Common myeloid progenitor, CD34-positive (primary cell): ENCODE measurements at regions not wholly inside any gene's neighbourhood (a gene's known extent, or its start where the extent isn't known, plus 50 kb on each side); places are given as distances from the start of the nearest gene placed in this dataset.
A peak's percentile ranks its signal among the peaks of the same experiment; 100 is the strongest.

Experiments used
- CTCF ChIA-PET: fragments of 350-600 bp; sonication (Branson Sonifier 250); formaldehyde crosslinking; loops from one replicate; lab custom pipeline; 2021; ENCODE audit warnings: antibody characterized with exemption; lab: Charles Lee
- POLR2A ChIA-PET: fragments of 350-600 bp; sonication (Branson Sonifier 250); formaldehyde crosslinking; loops from one replicate; lab custom pipeline; 2021; ENCODE audit warnings: antibody characterized with exemption; lab: Charles Lee
- DNase-seq, 3 donors: peaks; one replicate each; pipeline versions ENCODE4 v3.0.0 to v3.0.0-alpha.2; 2013
- H3K27ac ChIP-seq, 2 experiments: 1 replicate in 1 of 2; 2 replicates in 1 of 2; pipeline ENCODE4 v1.7.0; 2013; ENCODE audit warnings: inconsistent platforms in 2 of 2, low read length in 2 of 2, mild to moderate bottlenecking in 2 of 2, low read depth in 1 of 2, moderate library complexity in 1 of 2; ENCODE audit not compliant: severe bottlenecking in 2 of 2, insufficient read depth in 1 of 2, poor library complexity in 1 of 2
- H3K27me3 ChIP-seq, 5 experiments: replicated peaks in 2 of 5; 1 replicate in 3 of 5; 2 replicates in 2 of 5; pipeline versions ENCODE4 v1.6.1 to v1.7.0; 2013; ENCODE audit warnings: low read length in 4 of 5, mild to moderate bottlenecking in 2 of 5, moderate library complexity in 2 of 5, inconsistent platforms in 1 of 5; ENCODE audit not compliant: insufficient read depth in 5 of 5, control insufficient read depth in 4 of 5
- H3K36me3 ChIP-seq, 4 experiments: 1 replicate in 2 of 4; 2 replicates in 2 of 4; pipeline versions ENCODE4 v1.6.1 to v1.7.0; 2013; ENCODE audit warnings: low read length in 3 of 4, control low read depth in 1 of 4, mild to moderate bottlenecking in 1 of 4; ENCODE audit not compliant: control insufficient read depth in 4 of 4, insufficient read depth in 4 of 4
- H3K4me1 ChIP-seq, 4 experiments: 1 replicate in 3 of 4; 2 replicates in 1 of 4; pipeline versions ENCODE4 v1.6.1 to v1.7.1; 2013; ENCODE audit warnings: low read length in 3 of 4, mild to moderate bottlenecking in 3 of 4, control low read depth in 1 of 4, inconsistent platforms in 1 of 4, moderate library complexity in 1 of 4; ENCODE audit not compliant: control insufficient read depth in 4 of 4, insufficient read depth in 4 of 4; ENCODE audit errors: control extremely low read depth in 1 of 4
- H3K4me3 ChIP-seq, 7 experiments: 1 replicate in 4 of 7; 2 replicates in 3 of 7; pipeline versions ENCODE4 v1.5.1 to v1.7.0; 2013; ENCODE audit warnings: mild to moderate bottlenecking in 7 of 7, low read length in 6 of 7, moderate library complexity in 6 of 7, inconsistent platforms in 2 of 7, low read depth in 2 of 7, control low read depth in 1 of 7; ENCODE audit not compliant: insufficient read depth in 4 of 7, control insufficient read depth in 1 of 7; ENCODE audit errors: extremely low read depth in 1 of 7
- H3K9me3 ChIP-seq, 5 experiments: 1 replicate in 4 of 5; 2 replicates in 1 of 5; pipeline versions ENCODE4 v1.6.1 to v1.7.1; 2013; ENCODE audit warnings: low read length in 4 of 5, mild to moderate bottlenecking in 2 of 5, inconsistent platforms in 1 of 5, low read depth in 1 of 5, moderate library complexity in 1 of 5; ENCODE audit not compliant: control insufficient read depth in 4 of 5, insufficient read depth in 2 of 5; ENCODE audit errors: control extremely low read depth in 1 of 5
- WGBS: methylation state at CpG from one replicate; pipeline ENCODE4 v1.1.5; 2013; ENCODE audit not compliant: insufficient coverage; 5-methylcytosine and 5-hydroxymethylcytosine counted together

- Histone ChIP-seq H3K4me1 (no peaks in the 10 kb centered on the region), H3K27ac (no peak overlapping the region), H3K36me3 (no peaks in the 10 kb centered on the region), H3K27me3 (peaks cover 0 to 1% (median 0%) of the 10 kb centered on the region in 5 experiments), H3K4me3 (no peak overlapping the region), H3K9me3 (no peaks in the 10 kb centered on the region)
- WGBS: 94% methylated on average over 2 of the region's 4 CpGs
- ChIA-PET POLR2A (no interaction called here), CTCF (no interaction called here)
- DNase-seq: no peak
These were observed 263.9 kb upstream of the UBE2E3 start for GRCh38 chr2:180716186-180717180.

DNA sequence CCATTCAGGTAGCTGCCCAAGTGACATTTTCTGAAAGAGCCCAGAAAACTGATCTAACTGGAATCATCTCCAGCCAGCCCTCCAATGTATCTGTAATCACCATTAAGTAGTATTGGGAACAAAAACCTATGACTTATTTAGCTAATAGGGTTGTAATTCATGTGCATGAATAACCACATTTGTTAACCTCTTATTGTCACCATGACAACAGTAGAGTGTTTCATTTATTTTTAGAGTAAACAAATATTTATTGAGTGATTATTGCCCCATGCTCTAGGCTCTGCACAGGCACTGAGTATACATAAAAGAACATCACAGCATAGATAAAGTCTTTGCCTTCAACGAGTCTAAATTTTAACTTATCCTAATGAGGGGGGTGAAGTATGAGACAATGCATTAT lies 265.4 kb upstream of the UBE2E3 start:
- WGBS: no CpG with 5 or more reads among the region's 1 CpG
- Histone ChIP-seq H3K27ac (no peak overlapping the region), H3K4me3 (no peak overlapping the region), H3K36me3 (no peaks in the 10 kb centered on the region), H3K9me3 (no peaks in the 10 kb centered on the region), H3K4me1 (no peaks in the 10 kb centered on the region), H3K27me3 (peaks cover 0 to 1% (median 0%) of the 10 kb centered on the region in 5 experiments)
- DNase-seq: no peak
- POLR2A ChIA-PET: no interaction called here
- CTCF ChIA-PET: no interaction called here

- 100% methylated on average over 2 of the region's 5 CpGs for WGBS
- H3K4me3 ChIP-seq: no peak overlapping the region
- H3K9me3 ChIP-seq: peaks cover 0 to under 1% (median 0%) of the 10 kb centered on the region in 5 experiments
- ChIA-PET CTCF (no interaction called here), POLR2A (no interaction called here)
- H3K36me3 ChIP-seq: no peaks in the 10 kb centered on the region
- no peaks in the 10 kb centered on the region for H3K4me1 ChIP-seq
- H3K27me3 ChIP-seq: no peaks in the 10 kb centered on the region
- H3K27ac ChIP-seq: no peak overlapping the region
- no peak for DNase-seq
These were observed 270.8 kb upstream of the UBE2E3 start for GRCh38 chr2:180709392-180710145.

- Histone ChIP-seq H3K27ac (no peak overlapping the region), H3K4me1 (no peaks in the 10 kb centered on the region), H3K27me3 (no peaks in the 10 kb centered on the region), H3K36me3 (no peaks in the 10 kb centered on the region), H3K4me3 (no peak overlapping the region), H3K9me3 (peaks cover 0 to 1% (median 0%) of the 10 kb centered on the region in 5 experiments)
- DNase-seq: peak in 1 of 3 donors; percentile 0
- CTCF ChIA-PET: no interaction called here
- POLR2A ChIA-PET: no interaction called here
These were observed 272.6 kb upstream of the UBE2E3 start for GRCh38 chr2:180707884-180708205.

GRCh38 chr2:180707175-180707883 lies 273.1 kb upstream of the UBE2E3 start:
- Histone ChIP-seq H3K9me3 (peaks cover 0 to 1% (median 0%) of the 10 kb centered on the region in 5 experiments), H3K27me3 (no peaks in the 10 kb centered on the region), H3K36me3 (no peaks in the 10 kb centered on the region), H3K4me3 (no peak overlapping the region), H3K27ac (no peak overlapping the region), H3K4me1 (no peaks in the 10 kb centered on the region)
- no peak for DNase-seq
- POLR2A ChIA-PET: no interaction called here
- WGBS: 0% methylated on average over 1 of the region's 3 CpGs
- CTCF ChIA-PET: no interaction called here

DNA sequence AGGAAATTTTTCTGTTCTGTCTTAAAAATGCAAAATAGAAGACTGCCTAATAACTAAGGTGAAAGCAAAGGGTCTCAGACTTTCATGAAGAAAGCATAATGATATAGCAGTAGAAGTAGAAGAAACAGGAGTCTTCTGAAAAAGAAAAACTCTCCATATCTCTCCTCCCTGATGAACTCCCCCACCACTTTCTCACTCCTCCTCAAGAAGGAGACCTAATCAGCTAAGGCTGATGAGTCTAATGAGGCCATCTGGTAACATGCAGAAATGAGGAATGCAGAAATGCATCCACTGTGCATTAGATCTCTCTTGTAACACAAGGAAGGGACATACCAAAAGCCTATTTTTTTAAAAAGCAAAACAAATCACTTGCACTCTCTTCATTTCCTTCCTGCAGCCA lies 273.7 kb upstream of the UBE2E3 start:
- Histone ChIP-seq H3K36me3 (no peaks in the 10 kb centered on the region), H3K9me3 (peaks cover 0 to 1% (median 0%) of the 10 kb centered on the region in 5 experiments), H3K4me1 (no peaks in the 10 kb centered on the region), H3K27ac (no peak overlapping the region), H3K27me3 (no peaks in the 10 kb centered on the region), H3K4me3 (no peak overlapping the region)
- ChIA-PET CTCF (no interaction called here), POLR2A (no interaction called here)
- no peak for DNase-seq
